A549 (cell line): ENCODE measurements at regions not wholly inside any gene's neighbourhood (a gene's known extent, or its start where the extent isn't known, plus 50 kb on each side); places are given as distances from the start of the nearest gene placed in this dataset.

Experiments used
- ATAC-seq, 2 experiments: fragments of 200-7000 bp in 1 of 2; fragments of >200 bp in 1 of 2; cut with Nextera tagmentation in 1 of 2; cut with Tn5 transposase in 1 of 2; 3 replicates each; pipeline versions ENCODE4 v1.8.0 to v1.9.1; 2018 to 2020; ENCODE audit warnings: mild to moderate bottlenecking in 1 of 2, moderate library complexity in 1 of 2
- CTCF ChIA-PET: fragments of 300-600 bp; sonication (Branson Sonifier 250); formaldehyde crosslinking; extraction: SDS; loops from one replicate; lab custom pipeline; 2021; ENCODE audit warnings: antibody characterized with exemption, inconsistent platforms; lab: Yijun Ruan, JAX
- POLR2A ChIA-PET: fragments of 350-600 bp; formaldehyde crosslinking; extraction: SDS; loops from one replicate; lab custom pipeline; 2021; ENCODE audit warnings: antibody characterized with exemption, inconsistent platforms; lab: Yijun Ruan, JAX
- DNase-seq, 2 experiments: peaks; one replicate each; pipeline versions ENCODE4 v3.0.0 to v3.0.0-alpha.2; 2011 to 2016; ENCODE audit warnings: low read depth in 1 of 2, low spot score in 1 of 2
- FAIRE-seq: peaks from 2 replicates; lab custom pipeline; 2011; peaks lifted over from hg19 to GRCh38; lab: Jason Lieb, UNC
- H3K27ac ChIP-seq, 2 experiments: fragments of >200 bp; sonication (Bioruptor Twin); formaldehyde crosslinking; 3 replicates each; pipeline ENCODE4 v1.5.1; 2016 to 2017
- H3K4me1 ChIP-seq: fragments of >200 bp; sonication (Bioruptor Twin); formaldehyde crosslinking; 3 replicates; pipeline ENCODE4 v1.6.1; 2016
- H3K4me2 ChIP-seq: fragments of >200 bp; sonication (Bioruptor Twin); formaldehyde crosslinking; 3 replicates; pipeline ENCODE4 v1.6.1; 2016
- H3K4me3 ChIP-seq: fragments of >200 bp; sonication (Bioruptor Twin); formaldehyde crosslinking; 3 replicates; pipeline ENCODE4 v1.5.1; 2016
- H3K9me3 ChIP-seq: fragments of >200 bp; sonication (Bioruptor Twin); formaldehyde crosslinking; 3 replicates; pipeline ENCODE4 v1.6.1; 2016
- BHLHE40 ChIP-seq: IDR thresholded peaks from 2 replicates; pipeline ENCODE4 v1.6.1; 2012; ENCODE audit warnings: low read depth, low read length, inconsistent platforms
- CBX2 ChIP-seq: fragments of 200-600 bp; sonication (generic); IDR thresholded peaks from 2 replicates; pipeline ENCODE4 v1.6.1; 2016; ENCODE audit warnings: low read depth, mild to moderate bottlenecking, borderline replicate concordance
- CBX8 ChIP-seq: fragments of 200-600 bp; sonication (generic); IDR thresholded peaks from 2 replicates; pipeline ENCODE4 v1.6.1; 2016
- CHD2 ChIP-seq: fragments of 150-350 bp; IDR thresholded peaks from 2 replicates; pipeline ENCODE4 v1.6.1; 2014; ENCODE audit warnings: low read length; ENCODE audit not compliant: partially characterized antibody
- CTCF ChIP-seq: fragments of >200 bp; sonication (Bioruptor Twin); formaldehyde crosslinking; IDR thresholded peaks from 3 replicates; pipeline ENCODE4 v1.5.1; 2016
- EHF ChIP-seq: fragments of 250-450 bp; sonication (Bioruptor Pico); IDR thresholded peaks from 2 replicates; pipeline ENCODE4 v1.5.0; 2020; ENCODE audit warnings: mild to moderate bottlenecking
- EHMT2 ChIP-seq: fragments of 200-600 bp; sonication (generic); IDR thresholded peaks from 2 replicates; pipeline ENCODE4 v1.6.1; 2016; ENCODE audit warnings: antibody characterized with exemption, low read depth, mild to moderate bottlenecking, moderate library complexity
- EP300 ChIP-seq, 2 experiments: fragments of >200 bp; sonication (Bioruptor Twin); formaldehyde crosslinking; IDR thresholded peaks; 2 replicates in 1 of 2; 3 replicates in 1 of 2; pipeline ENCODE4 v1.6.1; 2016 to 2017
- FOSL2 ChIP-seq, 2 experiments: fragments of 450-650 bp in 1 of 2; fragments of >200 bp in 1 of 2; sonication (Bioruptor Twin) in 1 of 2; formaldehyde crosslinking; IDR thresholded peaks; 2 replicates each; pipeline versions ENCODE4 v1.5.0 to v1.6.1; 2016 to 2020; ENCODE audit warnings: mild to moderate bottlenecking in 1 of 2, moderate library complexity in 1 of 2
- HEYL ChIP-seq: fragments of 250-450 bp; sonication (Bioruptor Pico); IDR thresholded peaks from 2 replicates; pipeline ENCODE4 v1.8.0; 2021; ENCODE audit warnings: mild to moderate bottlenecking, moderate library complexity
- HMGXB4 ChIP-seq: fragments of 250-450 bp; sonication (Bioruptor Pico); IDR thresholded peaks from 2 replicates; pipeline ENCODE4 v1.5.0; 2021; ENCODE audit warnings: mild to moderate bottlenecking, moderate library complexity, borderline replicate concordance
- HOXA7 ChIP-seq: fragments of 250-450 bp; sonication (Bioruptor Pico); IDR thresholded peaks from 2 replicates; pipeline ENCODE4 v1.5.0; 2020; ENCODE audit warnings: mild to moderate bottlenecking, moderate library complexity
- MAFK ChIP-seq: fragments of 450-650 bp; IDR thresholded peaks from 2 replicates; pipeline ENCODE4 v1.6.1; 2014; ENCODE audit not compliant: partially characterized antibody
- MAZ ChIP-seq: fragments of 150-350 bp; IDR thresholded peaks from 2 replicates; pipeline ENCODE4 v1.6.1; 2014; ENCODE audit warnings: antibody characterized with exemption, low read depth, low read length, borderline replicate concordance
- MYC ChIP-seq: IDR thresholded peaks from 2 replicates; pipeline ENCODE4 v1.6.1; 2012; ENCODE audit warnings: mild to moderate bottlenecking, inconsistent platforms, low read length, improper control_type of control experiment, borderline replicate concordance
- NR3C1 ChIP-seq: fragments of >200 bp; sonication (Bioruptor Twin); formaldehyde crosslinking; IDR thresholded peaks from 3 replicates; pipeline ENCODE4 v1.6.1; 2017
- POLR2AphosphoS2 ChIP-seq: conservative IDR thresholded peaks from 2 replicates; pipeline ENCODE4 v1.6.1; 2012; ENCODE audit warnings: low read length, improper control_type of control experiment, inconsistent platforms
- RAD21 ChIP-seq, 2 experiments: fragments of >200 bp in 1 of 2; sonication (Bioruptor Twin) in 1 of 2; formaldehyde crosslinking in 1 of 2; IDR thresholded peaks in 1 of 2; conservative IDR thresholded peaks in 1 of 2; 2 replicates in 1 of 2; 3 replicates in 1 of 2; pipeline ENCODE4 v1.6.1; 2012 to 2018; ENCODE audit warnings: inconsistent platforms in 1 of 2
- RARB ChIP-seq: fragments of 250-450 bp; sonication (Bioruptor Pico); IDR thresholded peaks from 2 replicates; pipeline ENCODE4 v1.8.0; 2021; ENCODE audit warnings: mild to moderate bottlenecking, moderate library complexity
- RCOR1 ChIP-seq: fragments of 150-350 bp; IDR thresholded peaks from 2 replicates; pipeline ENCODE4 v1.6.1; 2014; ENCODE audit warnings: antibody characterized with exemption, low read length, low read depth
- RFX5 ChIP-seq: fragments of 450-650 bp; IDR thresholded peaks from 2 replicates; pipeline ENCODE4 v1.7.1; 2014; ENCODE audit warnings: antibody characterized with exemption, mild to moderate bottlenecking, moderate library complexity
- SMC3 ChIP-seq: fragments of >200 bp; sonication (Bioruptor Twin); formaldehyde crosslinking; IDR thresholded peaks from 3 replicates; pipeline ENCODE4 v1.6.1; 2018; ENCODE audit warnings: inconsistent platforms
- TFCP2L1 ChIP-seq: fragments of 250-450 bp; sonication (Bioruptor Pico); IDR thresholded peaks from 2 replicates; pipeline ENCODE4 v1.5.0; 2021; ENCODE audit warnings: mild to moderate bottlenecking
- ZC3H11A ChIP-seq: fragments of 450-650 bp; IDR thresholded peaks from 2 replicates; pipeline ENCODE4 v1.6.1; 2014; ENCODE audit warnings: antibody characterized with exemption, mild to moderate bottlenecking
- ZFP36 ChIP-seq: fragments of 450-650 bp; IDR thresholded peaks from 2 replicates; pipeline ENCODE4 v1.6.1; 2014; ENCODE audit warnings: borderline replicate concordance; ENCODE audit not compliant: partially characterized antibody
- ZNF302 ChIP-seq: fragments of 250-450 bp; sonication (Bioruptor Pico); IDR thresholded peaks from 2 replicates; pipeline ENCODE4 v1.9.0; 2021; ENCODE audit warnings: inconsistent platforms, mild to moderate bottlenecking, moderate library complexity
- WGBS: methylation state at CpG from one replicate; pipeline ENCODE4 v1.1.6; 2017; ENCODE audit errors: missing lambda C conversion rate; 5-methylcytosine and 5-hydroxymethylcytosine counted together
- TF ChIP-seq, protein P1 (sequence below): IDR thresholded peaks from 2 replicates; pipeline ENCODE4 v1.6.1; 2012; ENCODE audit warnings: low read depth, borderline replicate concordance
- TF ChIP-seq, protein P2 (sequence below): fragments of >200 bp; sonication (Bioruptor Twin); formaldehyde crosslinking; IDR thresholded peaks from 3 replicates; pipeline ENCODE4 v1.6.1; 2016

- CTCF ChIA-PET, result no interaction called here
Measured at GRCh38 chr18:68472701-68473295, 242.1 kb downstream of the TMX3 start.

DNA sequence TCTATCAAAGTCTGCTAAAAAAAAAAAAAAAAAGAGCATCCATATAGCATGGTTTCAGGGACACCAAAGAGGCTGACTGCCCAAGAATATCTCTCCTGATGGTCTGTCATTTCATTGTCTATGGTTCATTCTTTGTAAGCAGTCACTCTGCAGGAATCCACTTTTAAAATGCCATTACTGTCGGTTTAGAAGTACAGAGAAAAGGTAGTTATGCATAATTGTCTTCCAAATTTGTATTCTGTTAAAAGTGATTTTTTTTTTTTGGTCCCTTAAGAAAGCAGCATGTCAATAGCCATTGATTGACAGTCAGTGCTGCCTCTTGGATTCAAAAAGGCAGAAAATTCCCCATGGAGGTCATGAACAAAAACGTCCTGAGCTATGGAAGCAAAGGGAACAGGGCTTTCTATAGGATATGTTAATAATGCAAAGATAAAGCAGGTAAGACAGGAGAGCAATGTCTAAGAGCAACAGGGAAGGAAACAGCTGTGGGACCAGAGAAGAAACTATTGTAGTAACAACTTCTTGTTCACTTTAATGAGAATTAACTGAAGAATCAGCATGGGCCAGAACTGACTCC lies 245.8 kb downstream of the TMX3 start:
- CTCF ChIA-PET, result no interaction called here
- no peak overlapping the region for H3K4me2 ChIP-seq
- no peaks in the 10 kb centered on the region for H3K4me1 ChIP-seq
- DNase-seq (no peak), FAIRE-seq (no peak), ATAC-seq (no peak)
- H3K27ac ChIP-seq, result no peak overlapping the region
- TF ChIP-seq HOXA7 (CRISPR knock-in tag) (no peak), RAD21 (conservative IDR thresholded peaks at IDR 0.05 in 1 of 2, IDR thresholded peaks at IDR 0.05 in 1 of 2) (no peak), CBX8 (no peak), CHD2 (no peak), TFCP2L1 (no peak), BHLHE40 (no peak), ZFP36 (no peak), RCOR1 (no peak), EHF (CRISPR knock-in tag) (no peak), EP300 (IDR thresholded peaks at IDR 0.05) (no peak), RARB (CRISPR knock-in tag) (no peak), CTCF (no peak), NR3C1 (no peak), CBX2 (no peak), RFX5 (no peak)
- TF ChIP-seq, protein P1, sequence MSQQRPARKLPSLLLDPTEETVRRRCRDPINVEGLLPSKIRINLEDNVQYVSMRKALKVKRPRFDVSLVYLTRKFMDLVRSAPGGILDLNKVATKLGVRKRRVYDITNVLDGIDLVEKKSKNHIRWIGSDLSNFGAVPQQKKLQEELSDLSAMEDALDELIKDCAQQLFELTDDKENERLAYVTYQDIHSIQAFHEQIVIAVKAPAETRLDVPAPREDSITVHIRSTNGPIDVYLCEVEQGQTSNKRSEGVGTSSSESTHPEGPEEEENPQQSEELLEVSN, result no peak
- POLR2A ChIA-PET, result no interaction called here
- H3K9me3 ChIP-seq, result no peaks in the 10 kb centered on the region
- no peak overlapping the region for H3K4me3 ChIP-seq
- WGBS, result 0% methylated on average over 2 of the region's 2 CpGs

More at GRCh38 chr18:68472701-68473295, 242.1 kb downstream of the TMX3 start:
- no peak for FAIRE-seq
- no peak for DNase-seq
- no peak overlapping the region for H3K4me2 ChIP-seq
- no peak overlapping the region for H3K27ac ChIP-seq
- H3K4me3 ChIP-seq, result no peak overlapping the region
- ATAC-seq, result no peak
- no peaks in the 10 kb centered on the region for H3K9me3 ChIP-seq
- H3K4me1 ChIP-seq, result no peaks in the 10 kb centered on the region
- POLR2A ChIA-PET, result no interaction called here
- TF ChIP-seq MAZ (no peak), POLR2AphosphoS2 (no peak), MYC (no peak), ZC3H11A (no peak), CBX2 (no peak), EHMT2 (no peak), EP300 (IDR thresholded peaks at IDR 0.05) (no peak), TFCP2L1 (no peak)
- TF ChIP-seq, protein P1, result no peak

GRCh38 chr18:68467957-68468356 lies 247.0 kb downstream of the TMX3 start:
- ChIA-PET CTCF (no interaction called here), POLR2A (no interaction called here)
- H3K4me3 ChIP-seq, result no peak overlapping the region
- no peak for DNase-seq
- ATAC-seq, result no peak
- no peak for FAIRE-seq
- H3K27ac ChIP-seq, result no peak overlapping the region
- H3K4me1 ChIP-seq, result no peaks in the 10 kb centered on the region
- under 1% methylated on average over 4 of the region's 4 CpGs for WGBS
- no peaks in the 10 kb centered on the region for H3K9me3 ChIP-seq
- H3K4me2 ChIP-seq, result no peak overlapping the region
- TF ChIP-seq NR3C1 (no peak), ZC3H11A (no peak), MAFK (no peak), HMGXB4 (no peak), SMC3 (no peak), ZNF302 (CRISPR knock-in tag) (no peak), BHLHE40 (no peak), EP300 (IDR thresholded peaks at IDR 0.05) (no peak), FOSL2 (IDR thresholded peaks at IDR 0.05) (no peak), FOSL2 (CRISPR knock-in tag; IDR thresholded peaks at IDR 0.05) (no peak), EHMT2 (no peak), HOXA7 (CRISPR knock-in tag) (no peak), HEYL (CRISPR knock-in tag) (no peak)
- TF ChIP-seq, protein P2, sequence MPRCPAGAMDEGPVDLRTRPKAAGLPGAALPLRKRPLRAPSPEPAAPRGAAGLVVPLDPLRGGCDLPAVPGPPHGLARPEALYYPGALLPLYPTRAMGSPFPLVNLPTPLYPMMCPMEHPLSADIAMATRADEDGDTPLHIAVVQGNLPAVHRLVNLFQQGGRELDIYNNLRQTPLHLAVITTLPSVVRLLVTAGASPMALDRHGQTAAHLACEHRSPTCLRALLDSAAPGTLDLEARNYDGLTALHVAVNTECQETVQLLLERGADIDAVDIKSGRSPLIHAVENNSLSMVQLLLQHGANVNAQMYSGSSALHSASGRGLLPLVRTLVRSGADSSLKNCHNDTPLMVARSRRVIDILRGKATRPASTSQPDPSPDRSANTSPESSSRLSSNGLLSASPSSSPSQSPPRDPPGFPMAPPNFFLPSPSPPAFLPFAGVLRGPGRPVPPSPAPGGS, result no peak
